T-helper 1 cell (primary cell): ENCODE measurements at regions not wholly inside any gene's neighbourhood (a gene's known extent, or its start where the extent isn't known, plus 50 kb on each side); places are given as distances from the start of the nearest gene placed in this dataset.

Experiments
- DNase-seq, 5 donors: peaks; one replicate each; pipeline ENCODE4 v3.0.0-alpha.2; 2012 to 2020

DNA sequence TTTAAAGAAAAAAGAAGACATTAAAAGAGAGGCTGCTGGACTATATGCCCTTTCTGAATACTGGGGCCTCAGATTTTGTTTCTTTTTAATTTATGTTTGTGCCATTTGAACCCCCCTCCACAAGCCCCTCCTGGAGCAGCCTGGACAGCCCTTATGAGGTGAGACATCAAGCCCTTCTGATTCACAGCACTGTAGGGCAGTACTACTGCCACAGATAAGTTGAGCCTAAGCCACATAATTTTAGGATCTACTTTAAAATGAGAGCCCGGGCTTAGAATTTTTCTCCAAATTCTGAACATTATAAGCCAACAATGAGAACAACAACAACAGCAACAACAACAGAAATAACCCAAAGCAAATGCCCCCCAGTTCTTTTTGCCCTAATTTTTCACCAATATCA, 256.9 kb upstream of the SALL1 start:
- DNase-seq = no peak

DNA sequence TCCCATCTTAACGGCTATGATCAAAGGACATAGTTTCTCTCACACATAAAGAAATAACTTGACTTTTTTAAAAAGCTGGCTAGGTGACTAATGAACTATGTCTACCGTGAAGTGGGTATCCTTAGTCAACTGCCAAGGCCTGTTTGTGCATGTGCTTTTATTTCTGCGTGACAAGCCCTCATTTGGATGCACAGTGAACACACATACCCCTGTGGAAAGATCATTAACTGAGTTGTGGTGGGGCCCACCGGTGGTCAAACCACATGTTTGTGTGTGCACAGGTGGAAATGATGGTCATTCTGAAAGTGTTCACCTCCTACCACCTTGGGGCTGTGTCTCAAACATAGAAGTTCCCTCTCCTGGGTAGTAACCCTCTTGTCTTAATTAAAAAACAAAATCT, 256.1 kb upstream of the SALL1 start:
- no peak for DNase-seq

DNA sequence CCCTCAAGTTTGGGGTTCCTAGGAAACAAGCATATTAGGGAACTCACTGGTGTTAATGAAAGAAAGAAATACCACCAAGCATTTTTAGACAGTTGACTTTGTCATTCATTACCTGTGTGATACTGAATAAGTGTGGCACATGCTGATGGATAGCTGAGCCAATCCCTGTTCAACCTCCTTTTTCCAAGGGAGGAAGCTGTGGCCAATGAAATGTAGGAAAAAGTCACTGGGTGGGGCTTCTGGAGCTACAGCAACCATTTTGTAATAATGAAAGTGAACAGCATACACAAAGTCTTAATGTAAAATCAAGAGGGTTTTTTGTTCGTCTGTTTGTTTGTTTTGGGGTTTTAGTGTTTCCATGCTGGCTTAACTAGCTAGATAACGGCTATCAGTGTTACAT, 254.3 kb upstream of the SALL1 start:
- DNase-seq = no peak

DNA sequence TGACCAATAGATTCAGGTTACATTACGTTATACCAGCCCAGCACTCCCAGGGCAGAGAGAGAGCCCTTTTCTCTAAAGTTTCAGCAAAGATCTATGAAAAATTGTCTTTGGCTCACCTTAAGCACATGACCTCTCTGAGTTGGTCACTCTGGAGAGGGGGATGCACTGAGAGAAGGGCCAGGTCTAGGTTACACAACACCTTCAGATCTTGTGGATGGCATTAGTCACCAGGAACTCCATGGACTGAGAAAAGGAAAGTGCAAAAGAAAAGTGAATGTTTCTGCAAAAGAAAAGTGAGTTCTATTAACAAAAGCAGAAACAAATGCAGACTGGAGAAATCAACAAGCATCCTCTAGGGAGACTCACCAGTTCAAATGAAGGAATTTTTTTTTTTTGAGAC, 253.3 kb upstream of the SALL1 start:
- DNase-seq = no peak

DNA sequence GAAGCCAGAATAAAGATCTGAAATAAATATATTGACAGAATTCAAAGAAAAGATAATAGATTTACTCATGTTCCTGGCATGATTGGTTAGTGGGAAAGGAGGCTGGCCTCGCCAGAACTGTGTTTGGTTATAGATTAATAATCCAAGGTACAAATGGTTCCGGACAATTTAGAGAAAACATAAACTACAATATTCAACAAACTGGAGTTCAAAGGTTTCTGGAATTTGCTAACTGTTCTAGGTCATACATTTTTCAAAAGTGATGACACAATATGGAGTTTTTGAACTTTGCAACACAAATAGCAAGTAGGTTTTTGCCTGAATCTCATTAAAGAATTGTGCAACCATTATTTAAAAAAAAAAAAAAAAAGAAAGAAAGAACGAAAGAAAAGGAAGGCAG, 251.7 kb upstream of the SALL1 start:
- DNase-seq = no peak

DNA sequence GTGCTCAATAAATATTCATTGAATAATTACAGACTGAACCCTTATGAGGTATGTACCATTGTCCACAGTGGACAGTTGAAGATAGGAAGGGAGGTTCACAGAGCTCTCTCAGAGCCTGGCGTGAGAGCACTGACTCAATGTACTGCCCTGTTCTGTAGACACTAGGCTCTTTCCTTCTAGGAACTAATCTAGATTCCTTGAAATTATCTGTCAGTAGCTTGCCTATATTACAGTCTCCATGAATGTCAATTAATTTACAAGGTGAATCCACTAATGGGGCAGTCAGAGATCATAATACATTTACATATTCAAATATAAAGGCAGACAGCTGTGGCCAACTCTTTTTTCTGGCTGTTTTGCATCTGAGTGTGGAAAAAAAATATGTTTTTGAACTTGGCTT, 251.2 kb upstream of the SALL1 start:
- no peak for DNase-seq

DNA sequence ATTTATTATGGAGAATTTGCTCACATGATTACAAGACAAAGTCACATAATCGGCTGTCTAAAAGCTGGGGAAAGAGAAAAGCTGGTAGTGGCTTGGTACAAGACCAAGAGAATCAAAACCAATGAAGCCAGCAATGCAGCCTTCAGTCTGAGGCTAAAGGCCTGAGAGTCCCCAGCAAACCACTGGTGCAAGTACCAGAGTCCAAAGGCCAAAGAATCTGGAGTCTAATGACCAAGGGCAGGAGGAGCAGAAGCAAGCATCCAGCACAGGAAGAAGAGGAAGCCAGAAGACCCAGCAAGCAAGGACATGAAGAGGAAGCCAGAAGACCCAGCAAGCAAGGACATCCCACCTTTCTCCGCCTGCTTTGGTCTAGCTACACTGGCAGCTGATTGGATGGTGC, 250.6 kb upstream of the SALL1 start:
- no peak for DNase-seq

DNA sequence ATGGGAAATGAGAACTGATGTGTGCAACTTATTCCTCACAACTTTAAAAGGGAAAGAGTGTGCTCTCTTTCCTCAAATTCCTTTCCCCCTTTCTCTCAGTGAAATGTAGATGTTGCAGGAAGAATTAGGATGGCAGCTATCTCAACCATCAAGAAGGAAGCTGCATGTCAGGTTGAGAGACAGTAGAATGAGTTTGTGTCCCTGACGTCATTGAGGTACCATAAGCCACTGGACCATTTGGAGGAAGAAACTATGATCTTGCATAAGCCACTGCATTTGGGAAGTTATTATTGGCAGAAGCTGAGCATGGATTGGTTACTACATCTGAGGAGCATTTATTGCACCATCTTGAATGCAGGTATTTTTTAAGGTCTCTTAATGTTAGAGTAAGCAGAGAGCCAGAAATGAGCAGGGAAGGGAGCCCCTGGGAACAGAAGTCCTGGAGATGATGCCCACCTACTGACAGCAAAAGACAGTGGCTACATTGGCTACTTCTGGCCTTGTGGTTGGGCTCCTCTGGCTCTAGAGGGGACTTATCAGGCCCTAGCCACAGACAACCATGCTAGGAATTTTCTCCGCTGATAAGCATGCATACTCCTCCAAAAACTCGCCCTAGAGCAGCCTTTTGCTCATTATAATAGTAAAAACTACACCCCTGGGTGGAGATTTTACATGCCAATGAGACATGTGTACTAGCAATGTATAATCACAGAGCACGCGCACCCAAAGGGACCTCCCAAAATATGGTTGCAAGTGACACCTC, 249.0 kb upstream of the SALL1 start:
- no peak for DNase-seq

DNA sequence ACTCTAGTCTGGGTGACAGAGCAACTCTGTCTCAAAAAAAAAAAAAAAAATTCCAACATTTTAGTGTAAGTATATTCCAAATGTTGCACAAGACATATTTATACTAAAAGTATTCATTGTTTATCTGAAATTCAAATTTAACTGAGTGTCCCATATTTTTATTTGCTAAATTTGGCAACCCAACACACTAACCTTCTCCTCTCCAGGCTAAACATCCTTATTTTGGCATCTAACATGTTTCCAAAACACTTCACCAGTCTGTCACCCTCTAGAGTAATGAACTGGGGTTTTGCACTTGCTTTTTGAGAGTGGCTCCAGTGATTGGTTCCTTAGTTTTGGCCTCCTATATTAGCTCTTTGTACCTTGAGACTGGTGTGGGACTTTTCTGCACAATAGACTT, 243.4 kb upstream of the SALL1 start:
- DNase-seq = no peak

DNA sequence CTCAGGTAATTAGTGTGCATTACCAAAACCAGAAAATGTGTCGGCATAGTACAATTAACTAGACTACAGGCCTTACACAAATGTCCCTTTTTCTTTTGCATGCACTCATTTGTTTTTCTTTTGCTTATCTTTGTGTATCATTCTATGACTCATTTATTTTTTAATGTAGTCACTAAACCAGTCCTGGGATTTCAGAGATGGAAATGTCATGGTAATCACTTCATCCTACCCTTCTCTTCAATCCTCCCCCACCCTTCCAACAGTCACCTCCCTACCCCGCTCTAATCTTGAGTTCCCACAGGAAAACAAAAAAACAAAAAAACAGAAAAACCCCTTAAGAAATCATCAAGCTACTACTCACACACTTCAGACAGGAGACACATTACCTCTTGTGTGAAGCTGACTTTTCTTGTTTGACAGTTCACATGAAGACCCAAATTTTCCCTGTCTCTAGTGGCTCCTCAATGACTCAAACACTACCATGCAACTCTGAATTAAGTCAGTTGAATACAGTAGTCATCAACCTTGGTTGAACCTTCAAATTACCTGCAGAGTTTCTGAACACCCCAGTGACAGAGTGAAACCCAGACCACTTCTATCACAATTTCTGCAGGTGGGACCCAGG, 242.4 kb upstream of the SALL1 start:
- DNase-seq = no peak

DNA sequence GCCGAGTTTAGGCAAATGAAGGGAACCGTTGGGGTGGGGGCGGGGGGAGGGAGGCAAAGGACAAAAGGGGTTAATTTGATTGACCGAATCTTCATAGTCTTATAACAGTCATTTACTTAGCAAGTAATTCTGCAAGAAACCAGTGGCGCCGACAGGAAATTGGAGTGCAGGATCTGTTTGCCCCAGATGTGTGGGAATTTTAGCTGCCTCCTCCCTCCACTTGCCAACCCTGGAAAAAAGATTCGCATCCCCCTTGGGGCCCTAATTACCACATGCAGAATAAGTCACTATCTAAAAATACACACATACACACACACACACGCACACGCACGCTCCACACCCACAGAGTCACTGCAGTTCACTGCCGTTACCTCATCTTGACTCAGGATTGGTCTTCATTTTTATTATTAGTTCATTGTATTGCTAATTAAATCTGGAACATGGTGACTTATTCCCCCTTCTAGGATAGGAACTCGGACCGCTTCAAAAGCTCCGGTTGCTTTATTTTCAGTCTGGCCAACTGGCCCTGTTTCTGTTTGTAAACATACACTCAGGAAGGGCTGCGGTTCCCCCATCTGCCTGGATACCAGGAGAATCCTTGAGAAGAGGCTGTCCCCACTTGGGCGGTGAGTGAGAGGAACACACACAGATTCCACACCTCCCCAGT, 241.6 kb upstream of the SALL1 start:
- no peak for DNase-seq

DNA sequence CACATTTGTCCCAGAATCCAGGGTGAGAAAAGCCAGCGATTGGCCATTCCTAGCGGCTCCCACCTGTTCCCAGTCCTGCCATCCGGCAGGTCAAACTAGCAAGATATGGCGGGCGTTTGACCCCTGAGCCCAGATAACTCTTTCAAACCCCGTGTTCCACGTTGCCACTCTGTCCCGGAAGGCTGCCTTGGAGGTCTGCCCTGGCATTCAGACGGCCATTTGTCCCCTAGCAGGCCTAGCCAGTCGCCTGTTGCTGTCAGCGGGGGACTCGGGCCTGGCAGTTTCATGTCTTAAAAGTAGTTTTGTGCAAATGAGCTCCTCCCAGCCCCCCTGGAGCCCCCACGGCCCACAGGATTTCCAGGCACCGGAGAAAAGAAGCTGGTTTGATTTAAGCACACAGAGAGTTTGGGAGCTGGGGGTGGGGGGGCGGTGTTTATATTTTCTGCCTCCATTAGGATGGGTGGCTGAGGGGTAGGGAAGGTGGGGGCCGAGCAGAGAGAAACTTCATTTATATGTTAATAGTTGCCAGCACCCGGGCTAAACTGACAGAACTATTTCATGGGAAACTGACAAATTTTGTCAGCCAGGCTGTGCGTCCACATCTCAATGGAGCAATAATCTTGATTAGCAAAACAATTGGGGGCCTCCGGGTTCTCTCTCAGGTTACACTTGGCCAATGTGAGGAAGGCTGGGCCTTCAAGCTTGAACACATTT, 240.9 kb upstream of the SALL1 start:
- no peak for DNase-seq

DNA sequence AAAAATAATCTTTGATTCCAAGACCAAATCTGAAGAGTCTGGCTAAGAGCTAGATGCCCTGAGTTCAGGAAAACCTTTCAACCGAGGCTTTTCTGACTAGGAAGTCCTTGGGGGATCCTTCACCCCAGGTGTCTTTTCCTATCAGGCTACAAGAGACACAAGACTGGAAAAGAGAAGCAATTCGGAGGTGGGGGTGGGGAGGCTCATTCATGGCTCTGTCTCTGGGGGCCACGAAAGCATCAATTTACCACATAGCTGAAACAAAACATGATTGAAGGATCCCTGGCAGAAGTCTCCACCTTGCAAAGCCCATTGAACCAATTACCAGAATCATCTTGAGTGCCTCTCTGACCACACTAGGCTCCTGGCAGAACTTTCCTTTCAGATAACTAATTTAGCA, 239.8 kb upstream of the SALL1 start:
- no peak for DNase-seq

DNA sequence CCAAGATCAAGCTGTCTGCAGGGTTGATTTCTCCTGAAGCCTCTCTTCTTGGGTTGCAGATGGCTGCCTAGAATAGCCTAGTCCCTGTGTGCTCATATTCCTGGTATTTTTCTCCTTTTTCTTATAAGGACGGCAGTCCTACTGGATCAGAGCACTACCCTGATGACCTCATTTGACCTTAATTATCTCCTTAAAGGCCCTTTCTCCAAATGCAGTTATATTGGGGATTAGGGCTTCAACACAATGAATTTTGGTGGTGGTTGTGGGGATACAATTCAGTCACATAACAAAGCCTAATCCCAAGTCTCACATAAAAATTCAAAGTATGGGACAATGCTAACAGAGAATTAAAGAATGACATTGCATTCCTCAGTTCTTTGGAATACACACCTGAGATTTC, 238.8 kb upstream of the SALL1 start:
- DNase-seq = no peak

DNA sequence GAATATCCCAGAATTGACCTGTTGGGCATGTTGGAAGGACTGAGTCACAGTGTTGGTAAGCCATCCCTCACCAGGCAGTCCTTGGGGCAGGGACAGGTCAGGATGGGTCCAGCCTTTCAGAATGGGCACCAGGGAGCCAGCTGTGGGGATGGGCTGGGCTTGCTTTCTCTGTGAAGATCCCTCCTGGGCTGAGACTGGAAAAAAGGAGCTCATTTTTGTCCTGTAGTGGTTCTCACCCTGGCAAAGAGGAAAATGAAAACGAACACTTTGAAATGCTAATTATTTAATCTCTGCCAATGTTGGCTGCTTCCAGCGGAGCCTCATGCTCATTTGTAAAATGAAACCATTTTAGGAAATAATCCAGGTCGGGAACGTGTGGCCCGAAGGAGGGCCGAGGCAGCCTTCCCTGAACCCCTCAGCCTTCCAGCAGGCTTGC, 237.5 kb upstream of the SALL1 start:
- no peak for DNase-seq

DNA sequence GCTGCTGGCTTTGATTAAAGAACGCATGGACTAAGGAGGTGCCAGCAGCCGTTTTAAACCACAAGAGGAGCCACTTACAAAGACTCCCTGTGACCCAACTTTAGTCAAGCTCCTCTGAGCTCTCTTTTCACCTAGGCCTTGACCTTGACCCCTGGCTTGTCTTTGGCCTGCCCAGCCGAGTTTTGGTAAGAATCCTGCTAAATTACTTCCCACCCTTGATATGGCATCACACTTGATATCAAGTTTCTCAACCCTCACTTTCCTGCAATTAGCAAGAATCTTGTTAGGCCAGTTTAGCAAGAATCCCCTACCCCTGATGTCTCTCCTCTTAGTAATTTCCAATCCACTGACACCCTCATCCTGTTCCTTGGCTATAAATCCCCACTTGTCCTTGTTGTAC, 232.8 kb upstream of the SALL1 start:
- no peak for DNase-seq

DNA sequence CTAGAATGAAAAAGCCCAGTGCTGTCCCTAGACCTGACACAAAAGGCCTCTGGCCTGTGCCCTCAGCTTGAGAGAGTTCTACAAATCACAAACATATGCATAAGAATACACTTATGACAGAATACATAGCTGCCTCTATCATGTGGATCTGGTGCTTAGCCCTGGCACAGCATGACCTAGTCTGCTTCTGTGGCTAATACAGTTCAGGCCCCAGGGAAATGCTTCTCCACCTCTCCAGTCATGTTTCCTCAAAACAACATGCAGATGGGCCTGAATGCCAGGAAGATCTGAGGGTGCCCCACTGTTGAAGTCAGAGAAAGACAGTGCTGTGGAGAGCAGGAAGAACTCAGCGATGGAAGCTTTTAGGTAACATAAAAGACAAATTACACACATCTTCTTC, 231.9 kb upstream of the SALL1 start:
- DNase-seq = no peak

DNA sequence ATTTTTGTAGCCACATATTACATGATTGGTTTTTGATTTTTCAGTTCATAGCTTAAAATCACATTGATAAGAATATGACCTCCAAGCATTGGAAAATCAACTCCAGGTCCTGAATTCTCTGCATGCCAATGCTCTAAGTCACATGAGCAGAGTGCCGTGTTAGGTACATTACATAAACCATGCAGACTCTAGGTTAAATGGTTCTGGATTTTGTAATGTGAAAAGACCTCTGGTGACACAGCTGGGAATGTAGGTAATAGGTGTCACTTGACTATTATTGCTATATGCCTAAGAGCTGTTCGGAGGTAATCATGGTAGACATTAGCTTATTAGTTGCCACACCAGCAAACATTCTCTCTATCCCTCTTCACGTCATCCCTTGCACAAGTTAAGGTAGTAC, 231.1 kb upstream of the SALL1 start:
- DNase-seq = no peak

DNA sequence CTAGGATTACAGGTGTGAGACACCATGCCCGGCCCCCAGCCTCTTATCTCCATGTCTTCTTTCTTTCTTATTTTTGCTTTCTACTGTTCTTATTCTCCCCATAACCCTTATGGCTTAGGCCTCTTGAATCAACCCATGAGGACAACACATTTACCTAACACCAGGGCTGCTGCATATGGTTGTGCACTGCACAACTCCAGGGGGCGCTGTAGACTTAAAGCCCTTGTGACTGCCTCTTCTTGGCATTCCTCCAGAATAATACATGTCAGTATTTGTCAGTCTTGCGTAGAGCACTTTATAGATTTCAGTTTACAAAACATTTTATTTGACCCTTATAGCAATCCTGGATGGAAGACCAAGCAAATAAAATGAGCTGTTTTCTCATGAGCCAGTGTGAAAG, 225.0 kb upstream of the SALL1 start:
- no peak for DNase-seq

DNA sequence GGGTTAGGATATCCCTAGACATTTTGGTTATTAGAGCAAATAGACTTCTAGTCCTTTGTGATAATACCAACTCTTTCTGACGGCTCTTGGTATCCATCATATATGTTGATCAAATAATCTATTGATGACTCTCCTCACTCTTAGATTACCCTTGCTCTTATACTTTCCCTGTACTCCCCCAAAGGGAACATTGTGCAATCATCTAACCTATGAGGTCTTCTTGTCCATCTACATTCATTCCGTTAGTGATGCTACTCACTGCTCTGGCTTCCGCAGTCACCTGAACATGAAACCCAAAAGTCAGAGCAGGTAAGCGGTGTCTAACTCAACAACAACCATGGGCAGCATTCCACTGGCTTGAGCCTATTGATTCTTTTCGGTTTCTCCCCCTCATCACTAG, 223.7 kb upstream of the SALL1 start:
- no peak for DNase-seq

DNA sequence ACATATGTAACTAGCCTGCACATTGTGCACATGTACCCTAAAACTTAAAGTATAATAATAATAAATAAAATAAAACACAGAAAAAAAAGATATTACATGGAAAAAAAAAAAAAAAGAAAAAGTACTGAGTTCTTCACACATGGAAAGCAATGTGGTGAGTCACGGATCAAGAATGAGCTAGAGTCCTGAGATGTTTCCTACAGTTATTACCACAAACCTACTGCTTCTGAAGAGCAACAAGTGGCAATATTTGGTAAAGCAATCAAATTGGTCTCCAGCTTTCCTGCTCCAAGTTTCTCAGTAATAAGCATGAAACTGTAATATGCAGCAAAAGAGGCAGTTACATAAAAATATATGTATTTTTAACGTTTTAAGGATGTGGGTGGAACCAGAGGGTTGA, 223.3 kb upstream of the SALL1 start:
- DNase-seq = no peak

DNA sequence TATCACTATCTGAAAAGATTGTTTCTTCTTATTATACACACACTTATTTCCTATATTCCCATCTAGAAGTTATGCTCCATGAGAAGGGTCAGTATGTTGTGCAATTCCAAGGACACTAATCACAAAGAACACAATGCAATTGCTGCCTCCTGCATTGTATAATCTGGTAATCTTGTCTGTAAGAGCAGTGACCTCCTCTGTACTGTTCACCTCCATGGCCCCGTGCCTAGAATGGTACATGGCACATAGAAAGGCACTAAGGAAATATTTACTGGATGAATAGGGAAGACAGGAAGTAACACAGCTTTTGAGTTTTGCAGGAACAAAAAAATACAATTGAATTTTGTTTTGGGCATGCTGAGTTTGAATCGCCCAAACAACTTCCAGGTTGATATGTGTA, 214.6 kb upstream of the SALL1 start:
- DNase-seq = no peak

DNA sequence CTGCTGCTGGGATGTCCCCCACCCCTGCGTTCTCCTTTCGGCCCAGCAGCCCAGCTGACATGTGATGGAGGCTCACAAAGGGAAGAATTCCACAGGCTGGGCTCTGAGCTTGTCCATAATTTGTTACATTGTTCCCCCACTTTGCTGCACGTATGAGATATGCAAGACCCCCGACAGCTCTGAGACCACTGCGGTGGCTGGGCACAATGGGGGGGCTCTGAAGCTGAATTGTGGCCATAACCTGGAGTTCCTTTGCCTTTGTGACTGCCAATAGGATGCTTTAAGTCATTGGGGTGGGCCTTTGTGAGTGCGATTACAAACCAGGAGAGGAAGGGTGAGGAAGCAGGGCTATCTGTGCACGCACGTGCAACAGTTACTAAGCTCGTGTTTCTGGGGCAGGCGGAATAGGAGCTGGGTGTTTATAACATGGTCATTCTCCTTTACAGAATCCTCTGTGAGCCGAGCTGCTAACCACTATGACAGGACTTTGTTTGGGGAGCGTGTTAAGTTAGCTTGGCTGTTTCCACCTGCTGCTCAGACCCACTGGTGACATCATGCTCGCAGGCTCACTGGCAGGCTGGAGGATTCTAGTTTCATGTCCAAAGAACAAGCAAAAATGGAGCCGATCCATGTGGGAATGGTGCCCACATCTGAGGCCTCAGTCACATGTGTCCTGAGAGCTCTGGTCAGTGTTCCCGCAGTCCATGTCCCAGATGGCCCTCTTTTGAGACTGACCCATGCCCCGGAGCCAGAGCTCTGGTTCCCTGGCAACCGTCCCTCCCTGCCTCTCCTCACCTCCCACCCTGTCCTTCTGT, 208.3 kb upstream of the SALL1 start:
- no peak for DNase-seq
